HPDE6-E6E7 (cell line): ENCODE measurements at regions not wholly inside any gene's neighbourhood (a gene's known extent, or its start where the extent isn't known, plus 50 kb on each side); places are given as distances from the start of the nearest gene placed in this dataset.
A peak's percentile ranks its signal among the peaks of the same experiment; 100 is the strongest.

ENCODE experiments used
- DNase-seq: peaks from one replicate; pipeline ENCODE4 v3.0.0; 2011; ENCODE audit warnings: missing footprints; ENCODE audit errors: extremely low spot score

DNA sequence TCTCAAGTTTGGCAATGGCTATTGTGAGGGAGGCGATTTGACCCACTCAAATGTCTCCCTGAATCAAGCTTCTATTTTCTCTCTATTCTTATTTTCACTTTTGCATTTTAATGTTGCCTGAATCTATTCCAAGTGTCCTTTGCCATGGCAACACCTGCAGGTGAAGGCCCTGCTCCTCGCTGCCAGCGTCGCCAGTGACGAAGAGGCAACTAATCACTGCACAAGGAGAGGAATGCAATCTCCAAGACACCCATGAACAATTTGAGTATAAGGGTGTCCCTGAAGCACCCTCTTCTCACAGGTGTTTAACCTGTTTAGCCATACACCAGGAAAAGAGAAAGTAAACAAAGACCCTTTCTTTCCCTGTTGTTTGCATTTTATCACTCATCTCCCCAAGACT, 165.6 kb upstream of the VRK2 start:
- DNase-seq = no peak

GRCh38 chr2:57881998-57882888, 164.4 kb upstream of the VRK2 start:
- peak; percentile 23 for DNase-seq

DNA sequence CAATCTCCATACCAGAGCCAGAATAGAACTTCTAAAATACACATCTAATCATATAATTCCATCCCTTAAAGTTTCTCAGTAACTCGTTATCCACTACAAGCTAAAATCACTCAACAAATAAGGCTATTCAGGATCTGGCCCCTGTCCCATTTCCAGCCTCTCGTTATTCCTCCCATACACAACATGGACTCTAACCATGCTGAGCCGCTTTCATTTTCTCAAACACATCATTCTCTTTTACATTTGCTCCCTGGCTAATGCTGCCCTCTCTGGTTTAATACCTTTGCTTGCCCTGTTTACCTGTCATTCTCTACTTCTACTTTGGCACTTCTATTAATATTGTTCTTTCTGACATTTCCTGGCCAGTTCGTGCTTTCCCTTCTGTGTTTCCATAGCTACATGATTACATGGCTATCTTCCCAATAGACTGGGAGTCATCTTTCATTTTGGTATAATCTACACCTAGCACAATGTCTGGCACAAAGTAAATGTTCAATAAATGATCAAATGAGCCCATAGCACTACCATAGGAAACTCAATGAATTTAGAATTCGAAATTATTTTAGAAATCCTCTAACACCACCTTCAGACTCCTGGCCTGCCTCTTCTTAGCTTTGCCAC, 163.6 kb upstream of the VRK2 start:
- DNase-seq = no peak

DNA sequence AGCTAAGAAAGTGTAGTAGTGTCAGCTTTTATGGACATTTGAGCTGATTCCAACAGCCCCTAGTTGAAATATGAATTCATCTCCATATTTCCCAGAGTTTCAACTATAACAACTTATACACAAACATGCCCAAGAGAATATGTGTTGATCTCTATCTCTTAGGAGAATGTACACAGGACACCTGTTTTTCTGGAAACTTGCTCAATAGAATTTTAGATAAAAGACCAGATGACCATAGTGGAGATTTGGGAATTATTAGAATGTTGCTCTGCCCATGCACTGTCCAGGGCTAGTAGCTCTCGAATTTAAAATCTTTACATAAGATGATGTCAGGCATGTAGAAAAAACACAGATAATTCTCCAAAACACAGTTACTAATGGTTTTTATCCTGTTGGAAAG, 162.3 kb upstream of the VRK2 start:
- no peak for DNase-seq

DNA sequence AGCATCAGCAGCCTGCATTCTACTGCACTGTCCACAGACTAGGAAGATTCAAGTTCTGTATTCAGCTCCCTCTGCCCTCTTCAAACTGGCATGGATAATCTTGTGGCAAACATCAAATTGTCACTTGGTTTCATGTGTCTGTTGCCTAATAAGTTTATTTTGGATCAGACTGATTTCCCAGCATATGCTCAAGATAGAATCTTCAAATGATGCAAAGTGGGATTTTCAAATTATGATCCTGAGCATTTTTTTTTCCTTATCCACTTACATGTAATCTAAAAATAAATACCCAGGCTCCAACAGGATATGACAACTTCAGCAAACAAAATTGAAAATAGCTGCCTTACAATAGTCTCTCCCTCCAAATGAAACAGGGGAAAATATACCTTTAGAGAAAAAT, 160.9 kb upstream of the VRK2 start:
- DNase-seq = no peak

- DNase-seq = no peak
Observed at GRCh38 chr2:57886161-57886786, 160.3 kb upstream of the VRK2 start.

DNA sequence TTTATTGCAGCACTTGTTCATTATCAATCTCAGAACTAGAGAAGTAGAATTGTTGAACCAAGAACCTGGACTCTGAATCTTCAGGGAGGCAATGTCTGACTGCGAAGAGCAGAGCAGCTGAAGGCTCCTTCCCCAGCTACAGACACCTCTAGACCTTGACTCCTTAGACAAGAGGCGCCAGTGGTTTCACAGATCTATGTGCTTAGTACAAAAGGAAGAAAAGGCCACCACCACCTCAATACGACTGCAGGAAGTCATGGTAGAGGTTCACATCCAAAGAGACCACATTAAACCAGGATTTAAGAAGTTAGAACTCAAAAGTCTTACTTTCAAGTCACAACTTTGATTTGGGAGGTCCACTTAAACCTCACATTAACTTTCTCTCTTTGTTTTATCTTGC, 158.1 kb upstream of the VRK2 start:
- DNase-seq = no peak

GRCh38 chr2:57890464-57890863, 156.1 kb upstream of the VRK2 start:
- no peak for DNase-seq

GRCh38 chr2:57891086-57891712, 155.4 kb upstream of the VRK2 start:
- no peak for DNase-seq

- DNase-seq = no peak
Observed at GRCh38 chr2:57892920-57893319, 153.7 kb upstream of the VRK2 start.

DNA sequence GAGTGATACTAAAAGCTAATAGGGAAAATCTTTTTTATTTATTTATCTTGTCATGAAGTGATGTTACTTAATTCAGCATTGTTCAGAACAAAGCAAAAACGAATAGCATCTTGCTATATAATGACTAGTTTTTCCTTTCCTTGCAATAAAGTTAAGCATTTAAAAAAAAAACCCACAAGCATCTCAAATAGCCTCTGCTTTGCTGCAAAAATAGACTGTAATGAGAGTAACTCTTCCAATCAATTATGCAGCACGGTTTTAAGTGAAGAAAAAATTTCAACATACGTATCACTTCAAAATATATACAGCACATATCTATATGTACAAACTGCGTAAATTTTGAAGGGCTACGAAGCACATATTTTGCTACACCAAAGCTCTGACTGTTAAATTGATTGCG, 153.3 kb upstream of the VRK2 start:
- DNase-seq = no peak

DNA sequence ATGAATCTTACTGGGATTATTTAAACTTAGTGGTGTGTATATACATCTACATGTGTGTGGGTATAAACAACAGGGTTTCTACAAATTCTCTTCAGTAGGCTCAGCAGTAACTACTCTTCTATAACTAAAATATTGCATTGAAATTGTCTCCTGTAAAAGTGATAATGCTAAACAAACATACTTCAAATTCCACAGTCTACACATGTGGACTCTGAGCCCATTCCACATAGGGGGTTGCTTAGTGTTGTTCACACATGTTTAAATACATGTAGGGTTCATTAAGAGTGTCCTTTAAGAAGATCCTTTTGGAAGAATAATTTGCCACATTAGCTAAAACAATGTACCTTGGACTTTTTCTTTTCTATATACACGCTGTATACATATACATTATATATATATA, 152.8 kb upstream of the VRK2 start:
- no peak for DNase-seq

GRCh38 chr2:57894381-57894780, 152.2 kb upstream of the VRK2 start:
- DNase-seq = no peak

- no peak for DNase-seq
Observed at GRCh38 chr2:57897920-57898319, 148.7 kb upstream of the VRK2 start.

GRCh38 chr2:57899898-57900297, 146.7 kb upstream of the VRK2 start:
- DNase-seq = no peak

DNA sequence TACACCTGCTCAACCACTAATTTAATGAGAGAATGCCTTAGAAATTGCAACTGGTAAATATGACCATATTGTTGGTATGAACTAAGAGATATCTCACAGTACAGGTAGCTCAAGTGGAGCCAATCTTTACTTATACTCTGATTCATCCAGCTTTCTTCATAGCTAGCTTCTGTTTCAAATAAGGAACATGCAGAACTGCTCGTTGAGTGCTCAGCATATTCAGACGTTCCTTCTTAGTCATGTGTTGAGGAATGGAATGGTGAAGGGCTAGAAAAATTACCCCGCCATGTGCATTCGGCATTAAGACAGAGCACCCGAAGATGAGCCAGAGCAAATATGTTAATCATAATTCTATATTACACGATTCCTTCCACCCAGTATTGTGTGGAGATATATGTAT, 144.0 kb upstream of the VRK2 start:
- DNase-seq = no peak

DNA sequence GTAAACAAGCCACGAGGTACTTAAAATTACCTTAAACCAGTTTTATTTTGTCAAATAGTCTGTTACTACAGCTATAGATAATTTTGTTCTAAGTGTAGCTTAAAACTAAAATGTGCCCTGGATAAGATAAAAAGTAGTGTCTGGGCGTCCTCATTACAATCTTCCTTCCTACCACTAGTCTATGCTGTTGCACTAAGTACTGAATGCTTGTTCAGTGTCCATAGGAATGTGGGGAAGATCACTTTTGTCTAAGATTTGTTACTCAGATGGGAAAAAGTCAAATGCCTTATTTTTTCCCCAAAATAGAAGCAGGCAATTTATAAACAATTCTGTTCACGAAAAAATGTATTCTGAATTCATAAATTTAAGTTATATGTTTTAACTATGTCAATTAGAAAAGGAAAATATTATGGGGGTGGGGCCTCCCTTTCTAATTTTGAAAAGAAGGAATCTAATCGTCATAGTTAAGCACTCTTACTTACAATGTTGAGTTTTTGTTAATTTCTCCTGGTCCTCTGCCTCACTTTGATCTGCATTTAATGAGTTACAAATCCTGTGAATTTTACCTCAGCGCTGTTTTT, 140.4 kb upstream of the VRK2 start:
- DNase-seq = peak; percentile 62

DNA sequence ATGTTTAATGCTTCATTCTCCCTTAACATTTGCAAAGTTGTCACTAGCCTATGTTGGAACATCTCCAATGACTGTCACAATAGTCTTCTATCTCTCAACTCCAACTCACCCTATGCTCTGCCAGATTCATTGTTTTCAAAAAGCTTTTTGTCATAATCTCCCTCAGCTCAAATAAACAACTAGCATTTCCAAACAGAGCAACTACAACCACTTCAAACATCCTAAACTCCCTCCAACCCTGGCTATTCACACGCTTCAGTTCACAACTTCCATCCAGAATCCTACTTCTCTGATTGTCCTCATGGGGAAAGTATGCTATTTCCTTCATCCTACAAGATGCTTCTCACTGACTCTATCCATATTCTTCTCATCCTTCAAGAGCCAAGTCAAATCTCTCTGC, 139.2 kb upstream of the VRK2 start:
- no peak for DNase-seq

- DNase-seq = no peak
Observed at GRCh38 chr2:57908736-57909161, 137.9 kb upstream of the VRK2 start.

DNA sequence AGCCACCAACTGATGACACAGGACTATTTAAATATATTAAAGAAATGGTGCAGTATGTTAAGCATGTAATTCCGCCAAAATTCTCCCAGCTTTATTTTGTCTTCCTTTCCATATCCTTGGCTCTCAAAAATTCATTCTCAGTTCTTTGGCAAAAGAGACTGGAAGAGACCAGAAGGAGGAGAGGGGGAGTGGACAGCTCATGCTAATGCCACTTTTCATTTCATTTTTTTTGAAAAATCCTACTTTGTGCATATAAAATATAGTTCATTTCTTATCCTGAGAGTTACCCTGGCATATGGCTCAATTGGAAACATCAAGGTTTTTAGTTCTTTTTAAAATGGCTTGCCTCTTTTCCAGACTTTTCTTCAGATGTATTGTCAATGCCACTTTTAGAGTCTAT, 128.5 kb upstream of the VRK2 start:
- no peak for DNase-seq

GRCh38 chr2:57920342-57920939, 126.2 kb upstream of the VRK2 start:
- no peak for DNase-seq

DNA sequence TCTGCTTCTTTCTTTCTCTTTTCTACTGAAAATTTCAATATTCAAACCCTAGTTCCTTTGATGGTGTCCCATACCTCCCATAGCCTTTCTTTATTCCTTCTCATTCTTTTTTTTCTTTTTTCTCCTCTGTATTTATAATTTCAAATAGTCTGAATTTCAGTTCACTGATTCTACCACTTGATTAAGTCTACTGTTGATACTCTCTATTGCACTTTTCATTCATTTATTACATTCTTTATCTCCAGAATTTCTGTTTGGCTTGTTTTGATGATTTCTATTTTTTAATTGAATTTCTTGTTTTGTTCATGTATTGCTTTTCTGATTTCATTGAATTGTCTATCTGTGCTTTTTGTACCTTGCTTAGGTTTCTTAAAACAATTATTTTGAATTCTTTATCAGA, 111.9 kb upstream of the VRK2 start:
- DNase-seq = no peak
